ENCODE measurements at regions not wholly inside any gene's neighbourhood (a gene's known extent, or its start where the extent isn't known, plus 50 kb on each side); places are given as distances from the start of the nearest gene placed in this dataset.

- peaks cover 20% of the 10 kb centered on the region for H3K9me3 ChIP-seq (ENCODE audit: control insufficient read depth, insufficient read depth, low read length)
- H2BK5ac ChIP-seq (ENCODE audit: low read depth, low read length, poor library complexity, severe bottlenecking): no peak overlapping the region
- H3K79me1 ChIP-seq (ENCODE audit: low read depth in 1 of 2, low read length in 2 of 2): no peaks in the 10 kb centered on the region
- ChIA-PET POLR2A (ENCODE audit: unreplicated experiment) (no interaction called here), CTCF (interaction anchor here (0.7 kb wide), 1 partner anchor 578 kb away, joined by 3 read pairs; no protein-coding TSS in a partner anchor)
- no peak for DNase-seq
- H3K9me1 ChIP-seq (ENCODE audit: insufficient read depth, low read length): no peaks in the 10 kb centered on the region
- H2AFZ ChIP-seq (replicated peaks; ENCODE audit: low read length, poor library complexity): no peak overlapping the region
- no peak for ATAC-seq (ENCODE audit: low read depth)
- no peak overlapping the region for H2BK15ac ChIP-seq (ENCODE audit: low read depth, low read length)
- no peak overlapping the region for H3K14ac ChIP-seq (replicated peaks; ENCODE audit: low read depth, low read length)
- no peak overlapping the region for H4K91ac ChIP-seq (ENCODE audit: insufficient read depth, low read depth, low read length)
- no peak overlapping the region for H3K18ac ChIP-seq (ENCODE audit: low read depth, low read length)
- no peaks in the 10 kb centered on the region for H4K20me1 ChIP-seq (ENCODE audit: insufficient read depth, low read length)
- no peaks in the 10 kb centered on the region for H3K4me1 ChIP-seq (ENCODE audit: control insufficient read depth, insufficient read depth, low read length)
- H3K56ac ChIP-seq (ENCODE audit: extremely low read depth, insufficient read depth, low read length): no peak overlapping the region
- H3K4me2 ChIP-seq (ENCODE audit: low read depth, low read length): no peak overlapping the region
- no peak overlapping the region for H2AK9ac ChIP-seq (replicated peaks; ENCODE audit: low read depth, low read length, poor library complexity)
- H4K8ac ChIP-seq (ENCODE audit: low read depth in 2 of 2, low read length in 2 of 2): no peak overlapping the region
- intact Hi-C loops (cut with micrococcal nuclease): no loop called here
- no peak overlapping the region for H3K4ac ChIP-seq (ENCODE audit: low read depth, low read length)
- no peaks in the 10 kb centered on the region for H3K36me3 ChIP-seq (ENCODE audit: control insufficient read depth, insufficient read depth, low read length)
- no peak overlapping the region for H3K23ac ChIP-seq (ENCODE audit: low read depth, low read length)
- WGBS, 2 experiments (ENCODE audit: extremely low coverage in 2 of 2, insufficient read length in 1 of 2): no CpG with 5 or more reads among the region's 1 CpG
- no peak overlapping the region for H2BK20ac ChIP-seq (ENCODE audit: low read depth, low read length)
- in situ Hi-C loops (cut with MboI; ENCODE audit: low sequenced_read_pairs): no loop called here
- no peak overlapping the region for H3K27ac ChIP-seq (ENCODE audit: insufficient read depth, low read length)
- TF ChIP-seq SMC3 (IDR thresholded peaks at IDR 0.05; ENCODE audit: low read depth, low read length): no peak
- TF ChIP-seq, protein P1, sequence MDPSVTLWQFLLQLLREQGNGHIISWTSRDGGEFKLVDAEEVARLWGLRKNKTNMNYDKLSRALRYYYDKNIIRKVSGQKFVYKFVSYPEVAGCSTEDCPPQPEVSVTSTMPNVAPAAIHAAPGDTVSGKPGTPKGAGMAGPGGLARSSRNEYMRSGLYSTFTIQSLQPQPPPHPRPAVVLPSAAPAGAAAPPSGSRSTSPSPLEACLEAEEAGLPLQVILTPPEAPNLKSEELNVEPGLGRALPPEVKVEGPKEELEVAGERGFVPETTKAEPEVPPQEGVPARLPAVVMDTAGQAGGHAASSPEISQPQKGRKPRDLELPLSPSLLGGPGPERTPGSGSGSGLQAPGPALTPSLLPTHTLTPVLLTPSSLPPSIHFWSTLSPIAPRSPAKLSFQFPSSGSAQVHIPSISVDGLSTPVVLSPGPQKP (IDR thresholded peaks at IDR 0.05; ENCODE audit: borderline replicate concordance, low read depth, low read length): no peak
- no peak for TF ChIP-seq NFE2L2 (IDR thresholded peaks at IDR 0.05; ENCODE audit: low read depth, low read length)
- no peak for TF ChIP-seq BHLHE40 (IDR thresholded peaks at IDR 0.05; ENCODE audit: low read depth, low read length)
- no peak for TF ChIP-seq FOS (IDR thresholded peaks at IDR 0.05; ENCODE audit: low read depth, low read length)
- no peak for TF ChIP-seq MAZ (IDR thresholded peaks at IDR 0.05; ENCODE audit: borderline replicate concordance, low read depth, low read length)
- no peak for TF ChIP-seq MAFK (IDR thresholded peaks at IDR 0.05; ENCODE audit: low read depth, low read length)
- no peak for TF ChIP-seq POLR2A (IDR thresholded peaks at IDR 0.05; ENCODE audit: low read depth, low read length)
- no peak for TF ChIP-seq CHD1 (IDR thresholded peaks at IDR 0.05; ENCODE audit: low read depth, low read length)
- TF ChIP-seq RFX5 (IDR thresholded peaks at IDR 0.05; ENCODE audit: low read depth, low read length): no peak
- TF ChIP-seq CTCF (conservative IDR thresholded peaks at IDR 0.05; ENCODE audit: low read depth, low read length): no peak
- no peak for TF ChIP-seq USF2 (IDR thresholded peaks at IDR 0.05; ENCODE audit: low read depth, low read length)
- no peak for TF ChIP-seq MXI1 (IDR thresholded peaks at IDR 0.05; ENCODE audit: borderline replicate concordance, low read depth, low read length)
- no peak for TF ChIP-seq RAD21 (IDR thresholded peaks at IDR 0.05; ENCODE audit: low read length)
- TF ChIP-seq CEBPB (IDR thresholded peaks at IDR 0.05; ENCODE audit: low read depth, low read length): no peak
- no peak for TF ChIP-seq RCOR1 (IDR thresholded peaks at IDR 0.05; ENCODE audit: insufficient replicate concordance, low read length)
- dilution Hi-C loops (cut with HindIII; ENCODE audit: low sequenced_read_pairs, unreplicated experiment): no loop called here
- BruUV-seq (replicated peaks): no TSS peak
- no peak overlapping the region for H2AK5ac ChIP-seq (ENCODE audit: low read depth, low read length)
- H3K4me3 ChIP-seq (ENCODE audit: insufficient read depth, low read depth, low read length): no peak overlapping the region
- H3K9ac ChIP-seq (ENCODE audit: low read depth, low read length): no peak overlapping the region
- no peaks in the 10 kb centered on the region for H3K27me3 ChIP-seq (ENCODE audit: control insufficient read depth, insufficient read depth, low read length)
- H2BK120ac ChIP-seq (ENCODE audit: low read depth, low read length): no peak overlapping the region
- H4K5ac ChIP-seq (ENCODE audit: low read depth, low read length): no peak overlapping the region
These were observed 417.1 kb downstream of the RAB28 start for GRCh38 chr4:13067077-13067476.
